ENCODE measurements at regions not wholly inside any gene's neighbourhood (a gene's known extent, or its start where the extent isn't known, plus 50 kb on each side); places are given as distances from the start of the nearest gene placed in this dataset.

GRCh38 chr3:95265129-95265528 is 1202.3 kb downstream of the NSUN3 start:
- TF ChIP-seq HDAC2 (IDR thresholded peaks at IDR 0.05; ENCODE audit: borderline replicate concordance in 1 of 2, low read depth in 2 of 2, low read length in 2 of 2): no peak
- no peak for TF ChIP-seq CHD1 (IDR thresholded peaks at IDR 0.05; ENCODE audit: low read depth, low read length)
- TF ChIP-seq, protein P1, sequence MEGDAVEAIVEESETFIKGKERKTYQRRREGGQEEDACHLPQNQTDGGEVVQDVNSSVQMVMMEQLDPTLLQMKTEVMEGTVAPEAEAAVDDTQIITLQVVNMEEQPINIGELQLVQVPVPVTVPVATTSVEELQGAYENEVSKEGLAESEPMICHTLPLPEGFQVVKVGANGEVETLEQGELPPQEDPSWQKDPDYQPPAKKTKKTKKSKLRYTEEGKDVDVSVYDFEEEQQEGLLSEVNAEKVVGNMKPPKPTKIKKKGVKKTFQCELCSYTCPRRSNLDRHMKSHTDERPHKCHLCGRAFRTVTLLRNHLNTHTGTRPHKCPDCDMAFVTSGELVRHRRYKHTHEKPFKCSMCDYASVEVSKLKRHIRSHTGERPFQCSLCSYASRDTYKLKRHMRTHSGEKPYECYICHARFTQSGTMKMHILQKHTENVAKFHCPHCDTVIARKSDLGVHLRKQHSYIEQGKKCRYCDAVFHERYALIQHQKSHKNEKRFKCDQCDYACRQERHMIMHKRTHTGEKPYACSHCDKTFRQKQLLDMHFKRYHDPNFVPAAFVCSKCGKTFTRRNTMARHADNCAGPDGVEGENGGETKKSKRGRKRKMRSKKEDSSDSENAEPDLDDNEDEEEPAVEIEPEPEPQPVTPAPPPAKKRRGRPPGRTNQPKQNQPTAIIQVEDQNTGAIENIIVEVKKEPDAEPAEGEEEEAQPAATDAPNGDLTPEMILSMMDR (IDR thresholded peaks at IDR 0.05; ENCODE audit: control extremely low read depth in 1 of 3, insufficient read depth in 1 of 3, low read depth in 1 of 3, low read length in 3 of 3): no peak
- TF ChIP-seq GABPA (IDR thresholded peaks at IDR 0.05; ENCODE audit: borderline replicate concordance, insufficient read depth, low read length): no peak
- TF ChIP-seq CEBPB (IDR thresholded peaks at IDR 0.05; ENCODE audit: low read depth, low read length): no peak
- TF ChIP-seq EP300 (IDR thresholded peaks at IDR 0.05; ENCODE audit: borderline replicate concordance in 1 of 2, low read depth in 2 of 2, low read length in 2 of 2): no peak
- TF ChIP-seq JUN (IDR thresholded peaks at IDR 0.05; ENCODE audit: low read depth, low read length): no peak
- no peak for TF ChIP-seq POLR2A (IDR thresholded peaks at IDR 0.05; ENCODE audit: control extremely low read depth in 1 of 2, low read depth in 2 of 2, low read length in 2 of 2)
- TF ChIP-seq EZH2 (IDR thresholded peaks at IDR 0.05; ENCODE audit: low read depth, low read length, severe bottlenecking): no peak

All from H1 (cell line).